Glutamatergic neuron (in vitro differentiated cells): ENCODE measurements at regions not wholly inside any gene's neighbourhood (a gene's known extent, or its start where the extent isn't known, plus 50 kb on each side); places are given as distances from the start of the nearest gene placed in this dataset.

Experiments
- DNase-seq: peaks from one replicate; pipeline ENCODE4 v3.0.0; 2022
- H3K27ac Mint-ChIP-seq: one replicate; pipeline ENCODE4 v1.8.0; 2020; ENCODE audit warnings: mild to moderate bottlenecking, mixed read lengths, inconsistent platforms; ENCODE audit not compliant: unreplicated experiment
- H3K27me3 Mint-ChIP-seq: one replicate; pipeline ENCODE4 v1.8.0; 2020; ENCODE audit warnings: mild to moderate bottlenecking, moderate library complexity, mixed read lengths, inconsistent platforms; ENCODE audit not compliant: unreplicated experiment
- H3K36me3 Mint-ChIP-seq: one replicate; pipeline ENCODE4 v1.8.0; 2020; ENCODE audit warnings: mild to moderate bottlenecking, mixed read lengths, inconsistent platforms; ENCODE audit not compliant: unreplicated experiment
- H3K4me1 Mint-ChIP-seq: one replicate; pipeline ENCODE4 v1.8.0; 2020; ENCODE audit warnings: mild to moderate bottlenecking, low read depth, mixed read lengths, inconsistent platforms; ENCODE audit not compliant: unreplicated experiment
- H3K4me3 Mint-ChIP-seq: one replicate; pipeline ENCODE4 v1.8.0; 2020; ENCODE audit warnings: mild to moderate bottlenecking, mixed read lengths, inconsistent platforms; ENCODE audit not compliant: unreplicated experiment
- H3K9me3 Mint-ChIP-seq: one replicate; pipeline ENCODE4 v1.8.0; 2020; ENCODE audit warnings: mild to moderate bottlenecking, moderate library complexity, mixed read lengths, inconsistent platforms; ENCODE audit not compliant: unreplicated experiment
- CTCF ChIP-seq: fragments of 200-600 bp; sonication (generic); IDR thresholded peaks from one replicate; pipeline ENCODE4 v1.5.0; 2021; ENCODE audit not compliant: partially characterized antibody, unreplicated experiment

- H3K4me3 Mint-ChIP-seq = no peak overlapping the region
- DNase-seq = no peak
- peaks cover 4% of the 10 kb centered on the region for H3K9me3 Mint-ChIP-seq
- no peaks in the 10 kb centered on the region for H3K27me3 Mint-ChIP-seq
- no peak overlapping the region for H3K27ac Mint-ChIP-seq
- no peak for TF ChIP-seq CTCF
- peaks cover 5% of the 10 kb centered on the region for H3K36me3 Mint-ChIP-seq
- H3K4me1 Mint-ChIP-seq = peaks cover 6% of the 10 kb centered on the region
These were observed 86.4 kb downstream of the EDN3 start for GRCh38 chr20:59386809-59387208.

- TF ChIP-seq CTCF = no peak
- Mint-ChIP-seq H3K9me3 (peaks cover 4% of the 10 kb centered on the region), H3K4me3 (no peak overlapping the region), H3K36me3 (peaks cover 5% of the 10 kb centered on the region), H3K27me3 (no peaks in the 10 kb centered on the region), H3K27ac (no peak overlapping the region), H3K4me1 (peaks cover 4% of the 10 kb centered on the region)
- DNase-seq = no peak
These were observed 87.5 kb downstream of the EDN3 start for GRCh38 chr20:59387891-59388290.

GRCh38 chr20:59388402-59388801, 88.0 kb downstream of the EDN3 start:
- peaks cover 7% of the 10 kb centered on the region for H3K9me3 Mint-ChIP-seq
- no peak for TF ChIP-seq CTCF
- no peak overlapping the region for H3K4me3 Mint-ChIP-seq
- no peak for DNase-seq
- H3K27ac Mint-ChIP-seq = no peak overlapping the region
- H3K4me1 Mint-ChIP-seq = peaks cover 8% of the 10 kb centered on the region
- peaks cover 5% of the 10 kb centered on the region for H3K36me3 Mint-ChIP-seq
- peaks cover 2% of the 10 kb centered on the region for H3K27me3 Mint-ChIP-seq

GRCh38 chr20:59390437-59390836, 90.0 kb downstream of the EDN3 start:
- H3K27ac Mint-ChIP-seq = no peak overlapping the region

GRCh38 chr20:59391975-59392374, 91.6 kb downstream of the EDN3 start:
- peaks cover 7% of the 10 kb centered on the region for H3K9me3 Mint-ChIP-seq
- no peak overlapping the region for H3K4me3 Mint-ChIP-seq
- DNase-seq = no peak
- no peak overlapping the region for H3K27ac Mint-ChIP-seq
- peaks cover 8% of the 10 kb centered on the region for H3K4me1 Mint-ChIP-seq
- TF ChIP-seq CTCF = no peak
- peaks cover 2% of the 10 kb centered on the region for H3K27me3 Mint-ChIP-seq
- H3K36me3 Mint-ChIP-seq = peaks cover 5% of the 10 kb centered on the region

More at GRCh38 chr20:59390437-59390836, 90.0 kb downstream of the EDN3 start:
- H3K4me3 Mint-ChIP-seq = no peak overlapping the region
- peaks cover 7% of the 10 kb centered on the region for H3K9me3 Mint-ChIP-seq
- peaks cover 8% of the 10 kb centered on the region for H3K4me1 Mint-ChIP-seq
- DNase-seq = no peak
- no peak for TF ChIP-seq CTCF
- peaks cover 2% of the 10 kb centered on the region for H3K27me3 Mint-ChIP-seq
- peaks cover 5% of the 10 kb centered on the region for H3K36me3 Mint-ChIP-seq
